Bronchial epithelial cell (primary cell): ENCODE measurements at regions not wholly inside any gene's neighbourhood (a gene's known extent, or its start where the extent isn't known, plus 50 kb on each side); places are given as distances from the start of the nearest gene placed in this dataset.
"Not testable (repeated sequence)": the region's sequence is repeated elsewhere in the genome, so short reads cannot be mapped to it uniquely, and the experiment has no call there.

Source experiments
- DNase-seq: peaks from one replicate; pipeline ENCODE4 v3.0.0-alpha.2; 2010; ENCODE audit warnings: low read depth
- FAIRE-seq: peaks from 2 replicates; lab custom pipeline; 2011; peaks lifted over from hg19 to GRCh38; lab: Jason Lieb, UNC
- H3K27me3 ChIP-seq: 2 replicates; pipeline ENCODE4 v1.5.1; 2011; ENCODE audit warnings: low read length; ENCODE audit not compliant: control insufficient read depth, insufficient read depth
- H3K36me3 ChIP-seq: 2 replicates; pipeline ENCODE4 v1.5.1; 2011; ENCODE audit warnings: low read length; ENCODE audit not compliant: control insufficient read depth, insufficient read depth
- H3K4me3 ChIP-seq: 2 replicates; pipeline ENCODE4 v1.5.1; 2011; ENCODE audit warnings: mild to moderate bottlenecking, low read depth, low read length, control low read depth
- CTCF ChIP-seq: IDR thresholded peaks from 2 replicates; pipeline ENCODE4 v1.5.1; 2011; ENCODE audit warnings: mild to moderate bottlenecking, moderate library complexity, low read length, control low read depth, inconsistent platforms; ENCODE audit not compliant: insufficient read depth, severe bottlenecking

GRCh38 chr1:233465745-233466343 lies 138.3 kb downstream of the MAP3K21 start:
- no peak overlapping the region for H3K4me3 ChIP-seq
- no peaks in the 10 kb centered on the region for H3K27me3 ChIP-seq
- FAIRE-seq (no peak), DNase-seq (no peak)
- no peaks in the 10 kb centered on the region for H3K36me3 ChIP-seq
- no peak for TF ChIP-seq CTCF

- TF ChIP-seq CTCF, result no peak
- Histone ChIP-seq H3K27me3 (no peaks in the 10 kb centered on the region), H3K4me3 (no peak overlapping the region), H3K36me3 (no peaks in the 10 kb centered on the region)
- DNase-seq (no peak), FAIRE-seq (no peak)
These were observed 143.0 kb upstream of the KCNK1 start for GRCh38 chr1:233470741-233471499.

GRCh38 chr1:233471851-233472250 lies 142.1 kb upstream of the KCNK1 start:
- not testable (repeated sequence) for FAIRE-seq, DNase-seq, H3K36me3 ChIP-seq, H3K4me3 ChIP-seq, H3K27me3 ChIP-seq

GRCh38 chr1:233472796-233473195 lies 141.1 kb upstream of the KCNK1 start:
- H3K36me3 ChIP-seq, FAIRE-seq, H3K4me3 ChIP-seq, DNase-seq, H3K27me3 ChIP-seq: not testable (repeated sequence)

GRCh38 chr1:233473549-233474204 lies 140.2 kb upstream of the KCNK1 start:
- DNase-seq (no peak), FAIRE-seq (no peak)
- Histone ChIP-seq H3K4me3 (no peak overlapping the region), H3K36me3 (no peaks in the 10 kb centered on the region), H3K27me3 (no peaks in the 10 kb centered on the region)
- no peak for TF ChIP-seq CTCF

- DNase-seq, result peak; percentile 15
- H3K36me3 ChIP-seq, result no peaks in the 10 kb centered on the region
- no peak overlapping the region for H3K4me3 ChIP-seq
- no peaks in the 10 kb centered on the region for H3K27me3 ChIP-seq
- FAIRE-seq, result no peak
- peak; percentile 8 for TF ChIP-seq CTCF
These were observed 136.5 kb upstream of the KCNK1 start for GRCh38 chr1:233477359-233477758.
